Colonic mucosa (tissue), 4 donors: ENCODE measurements at regions not wholly inside any gene's neighbourhood (a gene's known extent, or its start where the extent isn't known, plus 50 kb on each side); places are given as distances from the start of the nearest gene placed in this dataset.

Experiments used
- DNase-seq: peaks from one replicate; pipeline ENCODE4 v3.0.0-alpha.2; 2020
- H3K27ac ChIP-seq: fragments of 200-600 bp; one replicate; pipeline ENCODE4 v1.8.0; 2021
- H3K27me3 ChIP-seq: fragments of 200-600 bp; one replicate; pipeline ENCODE4 v1.8.0; 2021
- H3K36me3 ChIP-seq: fragments of 200-600 bp; one replicate; pipeline ENCODE4 v1.8.0; 2021
- H3K4me1 ChIP-seq: fragments of 200-600 bp; one replicate; pipeline ENCODE4 v1.8.0; 2021; ENCODE audit warnings: mild to moderate bottlenecking
- H3K4me3 ChIP-seq: fragments of 200-600 bp; one replicate; pipeline ENCODE4 v1.8.0; 2021
- H3K9ac ChIP-seq, 2 donors: one replicate each; pipeline ENCODE4 v1.7.0; 2013; ENCODE audit warnings: control low read depth in 2 of 2, low read depth in 2 of 2, low read length in 2 of 2
- H3K9me3 ChIP-seq: fragments of 200-600 bp; one replicate; pipeline ENCODE4 v1.8.0; 2021
- CTCF ChIP-seq: fragments of 200-600 bp; IDR thresholded peaks from one replicate; pipeline ENCODE4 v1.8.0; 2022; ENCODE audit warnings: antibody characterized with exemption, mild to moderate bottlenecking
- intact Hi-C: fragments of 100-400 bp; cut with DNase I; formaldehyde crosslinking; loops from one replicate; pipeline ENCODE4 v1.14.1; 2022
- donor health status: healthy.
- donor health status: DM: no; HTN: no; CAD: no.
- donor health status: DM: no; HTN: no; CAD: no.

- Histone ChIP-seq H3K36me3 (no peaks in the 10 kb centered on the region), H3K27me3 (no peaks in the 10 kb centered on the region), H3K9ac (no peak overlapping the region), H3K4me3 (no peak overlapping the region), H3K27ac (no peak overlapping the region), H3K4me1 (no peaks in the 10 kb centered on the region), H3K9me3 (no peaks in the 10 kb centered on the region)
- intact Hi-C loops = no loop called here
- DNase-seq = no peak
- TF ChIP-seq CTCF = no peak
Observed at GRCh38 chr15:95254263-95254662, 1022.9 kb downstream of the MCTP2 start.

GRCh38 chr15:95259513-95259912 is 1028.2 kb downstream of the MCTP2 start:
- DNase-seq = peak; percentile 65
- Histone ChIP-seq H3K27ac (no peak overlapping the region), H3K4me1 (no peaks in the 10 kb centered on the region), H3K4me3 (no peak overlapping the region), H3K9me3 (no peaks in the 10 kb centered on the region), H3K36me3 (no peaks in the 10 kb centered on the region), H3K27me3 (no peaks in the 10 kb centered on the region), H3K9ac (no peak overlapping the region)
- intact Hi-C loops = loop anchor here (5.0 kb wide), 2 partner anchors 1088 to 1973 kb away; no protein-coding TSS in a partner anchor
- peak; percentile 62 for TF ChIP-seq CTCF

GRCh38 chr15:95259965-95260364 is 1028.6 kb downstream of the MCTP2 start:
- Histone ChIP-seq H3K36me3 (no peaks in the 10 kb centered on the region), H3K9ac (no peak overlapping the region), H3K4me3 (no peak overlapping the region), H3K27ac (no peak overlapping the region), H3K4me1 (no peaks in the 10 kb centered on the region), H3K9me3 (no peaks in the 10 kb centered on the region), H3K27me3 (no peaks in the 10 kb centered on the region)
- intact Hi-C loops = loop anchor here (5.0 kb wide), 2 partner anchors 1087 to 1972 kb away; no protein-coding TSS in a partner anchor
- TF ChIP-seq CTCF = no peak
- DNase-seq = no peak

GRCh38 chr15:95260856-95261255 is 1029.5 kb downstream of the MCTP2 start:
- no peak for DNase-seq
- Histone ChIP-seq H3K9ac (no peak overlapping the region), H3K27ac (no peak overlapping the region), H3K4me3 (no peak overlapping the region), H3K4me1 (no peaks in the 10 kb centered on the region), H3K27me3 (no peaks in the 10 kb centered on the region), H3K36me3 (no peaks in the 10 kb centered on the region), H3K9me3 (no peaks in the 10 kb centered on the region)
- intact Hi-C loops = no loop called here
- no peak for TF ChIP-seq CTCF

GRCh38 chr15:95261546-95261945 is 1030.2 kb downstream of the MCTP2 start:
- H3K4me1 ChIP-seq = no peaks in the 10 kb centered on the region
- H3K27ac ChIP-seq = no peak overlapping the region
- intact Hi-C loops = no loop called here
- no peak for DNase-seq
- no peaks in the 10 kb centered on the region for H3K9me3 ChIP-seq
- no peaks in the 10 kb centered on the region for H3K36me3 ChIP-seq
- H3K27me3 ChIP-seq = no peaks in the 10 kb centered on the region
- no peak for TF ChIP-seq CTCF
- no peak overlapping the region for H3K4me3 ChIP-seq
- no peak overlapping the region for H3K9ac ChIP-seq

- no peak overlapping the region for H3K27ac ChIP-seq
- TF ChIP-seq CTCF = no peak
- no peak for DNase-seq
- H3K9me3 ChIP-seq = no peaks in the 10 kb centered on the region
- no peak overlapping the region for H3K9ac ChIP-seq
- no peaks in the 10 kb centered on the region for H3K27me3 ChIP-seq
- H3K4me3 ChIP-seq = no peak overlapping the region
- no peaks in the 10 kb centered on the region for H3K4me1 ChIP-seq
- intact Hi-C loops = no loop called here
- H3K36me3 ChIP-seq = no peaks in the 10 kb centered on the region
Observed at GRCh38 chr15:95261968-95262367, 1030.6 kb downstream of the MCTP2 start.
